ENCODE measurements at regions not wholly inside any gene's neighbourhood (a gene's known extent, or its start where the extent isn't known, plus 50 kb on each side); places are given as distances from the start of the nearest gene placed in this dataset.

- TF ChIP-seq CBFA2T2 (conservative IDR thresholded peaks at IDR 0.05) (no peak), KLF13 (tag; IDR thresholded peaks at IDR 0.05; ENCODE audit: borderline replicate concordance, low read depth) (no peak), ZNF431 (CRISPR knock-in tag; IDR thresholded peaks at IDR 0.05) (no peak), CTCF (IDR thresholded peaks at IDR 0.05 in 2 of 3, conservative IDR thresholded peaks at IDR 0.05 in 1 of 3; ENCODE audit: insufficient read depth in 2 of 3, low read depth in 1 of 3, low read length in 3 of 3) (no peak), BHLHE40 (IDR thresholded peaks at IDR 0.05; ENCODE audit: low read length) (no peak), POLR2A (conservative IDR thresholded peaks at IDR 0.05) (no peak), ZBED1 (IDR thresholded peaks at IDR 0.05) (no peak), SNIP1 (IDR thresholded peaks at IDR 0.05; ENCODE audit: low read depth) (no peak), SP1 (CRISPR knock-in tag; IDR thresholded peaks at IDR 0.05) (no peak), ZHX1 (conservative IDR thresholded peaks at IDR 0.05; ENCODE audit: low read length) (no peak), ZFP30 (CRISPR knock-in tag; IDR thresholded peaks at IDR 0.05; ENCODE audit: borderline replicate concordance) (no peak), RBFOX2 (IDR thresholded peaks at IDR 0.05; ENCODE audit: low read depth, low read length) (no peak)
Observed at GRCh38 chr7:16210171-16210570, 211.2 kb downstream of the CRPPA start.
